ENCODE measurements at regions not wholly inside any gene's neighbourhood (a gene's known extent, or its start where the extent isn't known, plus 50 kb on each side); places are given as distances from the start of the nearest gene placed in this dataset.

- DNase-seq: no peak
Measured at GRCh38 chr3:159776779-159777178, 211.9 kb upstream of the IL12A start.

- no peak for DNase-seq
Measured at GRCh38 chr3:159779883-159780282, 208.8 kb upstream of the IL12A start.

DNA sequence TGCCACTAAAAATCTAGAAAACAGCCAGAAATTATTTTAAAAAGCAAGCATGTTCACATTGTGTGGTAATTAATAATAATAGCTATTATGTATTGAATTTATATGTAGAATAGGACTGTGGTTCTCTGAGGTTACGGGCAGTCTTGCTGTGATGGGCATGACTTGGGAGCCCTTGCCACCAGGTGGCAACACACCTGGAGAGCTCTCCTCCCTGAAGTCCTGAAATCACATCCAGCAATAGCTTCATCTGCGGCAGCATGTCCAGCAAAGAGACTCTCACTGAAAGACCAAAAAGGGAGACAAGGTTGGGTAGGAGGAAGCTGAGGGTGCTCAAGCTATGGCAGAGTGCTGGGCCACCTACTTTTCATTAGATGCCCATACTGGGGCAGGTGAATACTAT is 206.8 kb upstream of the IL12A start:
- DNase-seq: no peak

DNA sequence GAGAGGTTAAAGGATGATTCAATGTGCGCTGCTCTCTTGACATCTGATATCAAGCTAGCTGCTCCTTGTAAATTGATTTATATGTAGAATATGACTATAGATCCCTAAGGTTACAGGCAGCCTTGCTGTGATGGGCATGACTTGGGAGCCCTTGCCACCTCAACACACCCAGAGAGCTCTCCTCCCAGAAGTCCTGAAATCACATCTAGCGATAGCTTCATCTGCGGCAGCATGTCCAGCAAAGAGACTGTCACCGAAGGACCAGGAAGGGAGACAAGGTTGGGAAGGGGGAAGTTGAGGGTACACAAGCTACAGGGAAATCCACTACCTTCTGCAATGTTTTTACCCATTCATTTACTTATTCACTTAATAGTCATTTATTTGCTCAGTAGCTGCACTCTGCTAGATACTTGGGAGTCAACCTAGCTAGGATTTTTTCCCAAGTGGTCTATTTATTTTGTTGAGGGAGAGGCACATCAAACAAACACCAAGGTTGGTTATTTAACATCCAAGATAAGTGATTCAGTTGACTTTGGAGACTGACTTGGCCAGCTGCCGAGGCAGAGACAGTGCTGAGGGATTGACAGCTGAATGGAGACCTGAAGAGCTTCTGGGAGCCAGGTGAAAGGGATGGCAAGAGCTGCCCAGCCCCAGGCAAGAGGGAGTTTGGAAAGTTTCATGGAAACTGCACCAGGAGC is 205.8 kb upstream of the IL12A start:
- DNase-seq: no peak

DNA sequence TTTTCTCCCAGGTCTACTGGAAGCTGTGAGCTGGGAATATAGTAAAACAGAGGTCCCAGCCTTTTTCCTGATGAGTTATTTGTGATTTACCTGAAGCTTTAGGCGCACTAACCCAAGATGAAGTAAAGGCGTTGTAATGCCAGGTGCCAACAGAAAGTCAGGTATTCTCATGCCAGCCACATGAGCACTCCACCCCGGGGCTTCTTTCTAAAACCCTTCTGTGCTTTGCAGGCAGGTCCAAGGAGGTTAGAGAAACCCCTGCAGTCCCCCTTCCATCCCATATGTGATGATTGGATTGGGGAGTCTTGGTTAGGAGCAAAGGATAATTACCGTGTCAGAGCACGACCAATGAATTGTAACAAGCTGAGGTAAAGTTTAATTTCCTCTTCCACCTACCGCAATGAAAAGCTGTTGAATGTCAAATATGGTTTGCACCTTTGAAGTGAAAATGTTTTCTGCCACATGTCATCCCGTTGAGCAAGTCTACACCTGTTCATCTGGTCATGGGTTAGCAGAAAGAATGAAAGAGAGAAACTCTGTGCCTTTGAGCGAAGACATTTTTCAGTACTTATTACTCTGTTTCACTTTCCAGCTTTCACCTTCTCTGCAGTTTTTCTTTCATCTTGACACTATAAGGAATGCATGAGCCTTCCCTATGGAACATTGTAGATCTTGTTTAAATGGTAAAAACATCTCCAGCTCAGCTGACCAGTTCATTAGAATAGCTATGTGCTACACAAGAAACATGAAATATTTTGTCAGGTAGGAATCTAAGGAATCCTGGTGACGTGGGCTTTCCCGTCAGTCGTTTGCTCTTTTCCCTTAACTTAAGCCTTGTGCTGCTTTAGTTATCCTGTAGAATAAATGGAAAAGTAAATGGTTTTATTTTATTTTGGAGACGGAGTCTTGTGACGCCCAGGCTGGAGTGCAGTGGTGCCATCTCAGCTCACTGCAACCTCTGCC is 204.6 kb upstream of the IL12A start:
- DNase-seq: no peak

DNA sequence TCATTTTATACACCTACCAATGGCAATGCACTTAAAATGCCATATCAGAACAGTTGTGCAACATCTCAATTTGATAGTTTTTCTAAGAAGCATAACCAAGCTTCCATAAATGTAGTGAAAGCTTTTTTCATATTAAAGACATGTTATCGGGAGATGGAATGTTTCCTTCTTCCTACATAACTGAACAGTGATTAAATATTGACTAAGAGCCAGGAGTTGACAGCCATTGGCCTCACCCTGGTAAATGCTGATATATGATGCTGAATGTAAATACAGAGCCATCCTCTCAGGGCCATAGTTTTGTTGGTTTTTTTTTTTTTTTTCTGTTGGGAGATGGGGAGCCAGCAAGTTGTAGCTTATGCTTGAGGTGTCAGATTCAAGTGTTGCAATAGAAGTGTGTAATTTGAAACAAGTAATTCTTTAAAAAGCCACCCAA is 203.3 kb upstream of the IL12A start:
- DNase-seq: no peak

DNA sequence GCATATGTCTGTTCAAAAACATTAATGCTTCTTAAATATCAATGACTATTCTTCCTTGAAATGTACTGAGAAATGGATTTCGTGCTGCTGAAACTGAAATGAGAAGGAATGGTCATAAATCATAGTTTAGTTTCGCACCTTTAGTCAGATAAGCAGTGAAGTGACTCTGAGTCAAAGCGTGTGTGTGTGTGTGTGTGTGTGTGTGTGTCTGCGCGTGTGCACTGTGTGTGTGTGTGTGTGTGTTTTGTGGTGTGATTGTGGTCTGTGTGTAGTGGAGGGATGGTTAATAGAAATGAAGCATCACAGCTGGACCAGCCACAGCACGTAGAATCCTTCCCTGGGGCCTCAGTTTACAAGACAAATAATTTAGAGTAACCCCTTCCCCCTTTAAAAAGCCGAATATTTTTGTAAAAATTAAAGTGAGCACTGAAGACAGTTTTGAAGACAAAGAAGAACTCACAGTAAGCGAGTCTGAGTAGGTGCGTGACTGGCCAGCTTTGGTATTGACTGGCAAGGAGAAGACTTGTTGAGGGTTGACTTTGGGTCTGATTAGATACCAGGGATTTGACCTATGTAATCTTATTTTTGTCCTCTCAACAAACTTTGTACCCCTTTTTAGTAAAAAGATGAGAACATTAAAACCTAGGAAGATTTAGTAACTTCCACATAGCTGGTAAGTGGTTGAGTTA is 202.0 kb upstream of the IL12A start:
- DNase-seq: no peak

DNA sequence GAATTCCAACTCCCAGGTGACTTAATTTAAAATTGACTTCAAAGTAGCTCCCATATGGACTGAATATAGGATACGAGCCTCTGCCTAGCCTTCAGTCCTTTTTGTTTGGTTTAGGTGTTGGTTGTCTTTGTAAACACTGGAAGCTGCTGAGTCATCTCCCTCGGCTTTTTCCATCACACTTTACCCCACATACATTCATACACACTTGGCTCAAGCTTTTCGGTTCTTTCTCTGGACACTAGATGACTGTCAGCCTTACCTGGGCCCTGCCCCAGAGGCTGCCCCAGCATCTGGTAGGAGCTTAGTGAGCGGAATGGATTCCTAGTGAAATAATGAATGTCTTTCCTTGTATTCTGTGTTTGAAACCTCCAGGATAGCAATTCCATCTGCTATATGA is 201.5 kb upstream of the IL12A start:
- no peak for DNase-seq

- no peak for DNase-seq
Measured at GRCh38 chr3:159787794-159788205, 200.8 kb upstream of the IL12A start.

DNA sequence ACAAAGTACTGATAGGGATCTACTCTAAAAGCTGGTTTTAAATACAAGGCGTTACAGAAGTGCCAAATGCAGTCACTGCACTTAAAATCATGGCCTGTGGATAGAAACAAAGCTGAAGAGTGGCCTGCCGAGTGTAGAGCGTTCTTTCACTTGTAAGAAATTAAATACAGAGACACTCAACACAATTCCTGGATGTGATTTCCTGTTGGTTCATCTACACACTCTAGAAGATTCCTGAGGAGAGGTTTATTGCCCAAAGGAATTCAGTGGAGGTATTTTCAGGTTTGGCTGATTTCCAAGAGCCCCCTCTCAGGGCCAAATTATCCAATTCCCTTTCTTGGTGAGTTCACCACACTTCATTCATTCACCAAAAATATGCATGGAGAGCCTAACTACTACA is 200.3 kb upstream of the IL12A start:
- no peak for DNase-seq

DNA sequence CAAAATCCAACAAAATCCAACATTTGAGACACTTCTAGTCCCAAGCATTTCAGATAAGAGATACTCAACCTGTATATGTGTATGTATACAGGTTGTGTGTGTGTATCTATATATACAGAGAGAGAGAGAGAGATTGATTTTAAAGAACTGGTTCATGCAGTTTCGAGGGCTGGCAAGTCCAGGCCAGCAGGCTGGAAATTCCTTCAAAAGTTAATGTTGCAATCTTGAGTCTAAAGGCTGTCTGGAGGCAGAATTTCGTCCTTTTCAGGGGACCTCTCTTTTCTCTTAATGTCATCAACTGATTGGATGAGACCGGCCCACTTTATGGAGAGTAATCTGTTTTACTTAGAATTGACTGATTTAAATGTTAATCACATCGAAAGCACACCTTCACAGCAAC is 199.6 kb upstream of the IL12A start:
- DNase-seq: no peak

- DNase-seq: no peak
Measured at GRCh38 chr3:159789742-159790635, 198.6 kb upstream of the IL12A start.

DNA sequence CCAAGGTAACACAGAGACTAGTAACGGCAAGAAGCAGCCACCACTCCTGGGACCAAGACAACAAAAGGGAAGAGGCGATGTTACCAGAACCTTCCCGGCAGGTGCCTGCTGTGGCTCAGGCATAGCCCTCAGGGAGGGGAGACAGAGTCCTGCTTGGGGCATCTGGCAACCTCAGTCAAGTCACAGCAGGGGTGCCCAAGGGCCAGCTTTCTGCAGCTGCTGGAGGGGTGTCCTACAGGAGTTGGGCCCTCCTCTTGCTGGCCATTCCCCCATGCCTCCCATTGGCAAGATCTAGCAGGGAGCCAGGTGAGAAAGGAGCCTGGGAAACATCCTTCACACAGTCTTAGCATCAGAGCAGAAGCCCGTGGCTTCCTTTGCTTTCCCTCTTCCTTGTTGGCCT is 197.3 kb upstream of the IL12A start:
- no peak for DNase-seq

DNA sequence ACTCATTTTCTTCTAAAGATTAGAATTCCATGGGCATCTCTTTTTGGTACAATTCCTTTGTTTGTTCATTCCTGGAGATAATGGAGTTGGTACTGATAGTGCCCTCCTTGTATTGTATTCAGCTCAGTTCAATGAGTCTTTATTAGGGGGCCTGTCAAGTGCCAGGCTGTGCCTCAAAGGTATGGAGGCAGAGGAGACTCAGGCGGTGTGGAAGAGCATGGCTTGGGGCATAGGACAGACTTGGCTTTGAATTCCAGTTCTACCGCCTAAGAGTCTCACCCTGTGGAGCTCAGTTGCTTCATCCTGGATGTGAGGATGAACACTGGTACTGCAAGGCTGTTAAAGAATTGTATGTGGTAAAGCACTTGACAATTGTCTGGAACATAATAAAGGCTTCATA is 196.6 kb upstream of the IL12A start:
- no peak for DNase-seq

DNA sequence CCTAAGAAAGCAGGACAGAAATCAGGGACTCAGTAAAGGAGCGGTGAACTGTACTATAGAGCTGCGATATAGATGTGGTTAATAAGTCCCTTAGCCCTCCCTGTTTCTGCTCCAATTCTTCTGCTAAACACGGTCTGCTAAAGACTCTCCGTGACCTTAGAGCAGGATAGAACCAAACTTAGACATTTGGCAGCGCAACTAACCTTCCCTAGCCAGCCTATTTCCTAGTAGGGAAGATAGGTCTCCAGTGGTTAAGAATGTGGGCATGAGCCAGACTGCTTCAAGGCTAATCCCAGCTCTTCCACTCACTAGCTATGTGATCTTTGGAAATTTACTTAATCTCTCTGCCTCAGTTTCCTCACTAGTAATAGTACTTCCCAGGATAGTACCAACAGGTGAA is 193.6 kb upstream of the IL12A start:
- DNase-seq: no peak

GRCh38 chr3:159795681-159796175 is 192.9 kb upstream of the IL12A start:
- no peak for DNase-seq

DNA sequence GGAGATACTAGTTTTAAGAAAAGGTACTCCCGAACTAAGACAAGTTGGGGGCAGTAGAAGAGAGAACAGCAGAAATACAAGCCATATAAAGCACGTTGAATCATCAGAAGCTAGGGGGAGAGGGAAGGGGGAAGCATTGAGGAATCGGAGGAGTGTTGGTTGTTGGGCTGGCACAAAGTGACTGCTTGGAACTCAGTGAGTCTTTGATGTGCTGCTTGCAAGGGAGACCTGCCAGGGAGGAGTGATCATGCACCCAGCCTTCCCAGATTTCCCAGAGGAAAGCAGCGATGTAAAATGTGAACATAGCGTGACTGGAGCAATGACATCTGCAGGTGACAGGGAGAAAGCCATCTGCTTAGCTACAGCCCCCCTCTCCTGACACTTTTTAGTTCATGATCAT is 192.4 kb upstream of the IL12A start:
- no peak for DNase-seq

- DNase-seq: no peak
Measured at GRCh38 chr3:159796744-159797143, 191.9 kb upstream of the IL12A start.

DNA sequence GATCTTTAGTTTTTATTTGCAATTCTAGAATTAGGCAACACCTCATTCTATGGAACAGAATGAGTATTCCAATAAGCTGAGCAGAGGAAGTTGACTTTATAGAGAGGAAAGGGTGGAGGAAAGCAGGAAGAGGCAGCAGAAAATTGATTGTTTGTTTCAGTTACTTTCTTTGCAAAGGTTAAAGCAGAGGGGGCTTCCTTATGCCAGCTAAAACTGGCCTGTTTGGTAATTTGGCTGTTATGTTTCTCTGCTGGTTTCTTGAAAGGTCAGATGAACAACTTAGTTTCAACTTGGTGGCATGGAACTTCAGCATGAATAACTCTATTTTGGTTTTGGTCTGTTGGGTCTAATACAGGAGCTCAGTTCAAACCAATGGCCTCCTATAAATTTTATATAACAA is 190.9 kb upstream of the IL12A start:
- no peak for DNase-seq

GRCh38 chr3:159798951-159799350 is 189.7 kb upstream of the IL12A start:
- no peak for DNase-seq

DNA sequence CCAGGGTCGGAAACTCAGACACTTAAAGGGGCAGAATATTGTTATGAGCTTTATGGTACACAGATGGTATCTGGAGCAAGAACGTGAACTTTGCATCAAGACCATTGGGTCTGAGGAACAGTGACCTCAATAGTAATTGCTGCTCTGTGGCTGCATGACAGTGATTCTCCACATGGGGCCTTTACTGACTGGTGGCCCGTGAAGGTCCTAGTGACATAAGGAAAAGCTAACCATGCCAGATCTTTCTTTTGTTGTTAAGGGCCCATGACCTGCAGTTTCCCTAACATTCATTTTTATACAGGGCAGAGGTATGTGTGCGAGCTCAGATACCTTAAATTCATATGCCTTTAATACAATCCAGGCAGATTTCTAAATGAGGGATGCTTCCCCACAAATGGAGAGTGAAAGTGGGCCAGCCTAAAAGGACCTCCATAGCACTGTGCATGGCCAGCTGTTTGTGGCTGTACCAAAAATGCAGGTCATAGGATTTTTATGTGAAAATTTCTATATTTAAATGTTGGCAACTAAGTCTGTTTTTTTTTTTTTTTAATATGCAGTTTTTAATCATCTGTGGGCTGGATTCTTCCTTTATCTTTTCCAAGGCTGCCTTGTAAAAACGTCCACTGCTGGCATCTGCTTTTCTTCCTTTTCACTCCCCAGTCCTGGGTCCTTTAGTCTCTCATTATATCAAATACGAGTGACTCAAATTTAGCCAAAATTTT is 188.0 kb upstream of the IL12A start:
- no peak for DNase-seq

- DNase-seq: no peak
Measured at GRCh38 chr3:159802864-159803263, 185.8 kb upstream of the IL12A start.

All from activated CD4-positive, alpha-beta T cell treated with anti-CD3 and anti-CD28 coated beads, Interleukin-2, amount 50 U/mL, for 16 hours (primary cell).